GM20000 (cell line): ENCODE measurements at regions not wholly inside any gene's neighbourhood (a gene's known extent, or its start where the extent isn't known, plus 50 kb on each side); places are given as distances from the start of the nearest gene placed in this dataset.
"Not testable (repeated sequence)": the region's sequence is repeated elsewhere in the genome, so short reads cannot be mapped to it uniquely, and the experiment has no call there.

Source experiments
- DNase-seq: peaks from one replicate; pipeline ENCODE4 v3.0.0; 2012; ENCODE audit warnings: low spot score
- TF ChIP-seq, protein P1 (sequence below): IDR thresholded peaks from 2 replicates; pipeline ENCODE4 v1.5.1; 2012; ENCODE audit warnings: mild to moderate bottlenecking, control low read depth; ENCODE audit errors: extremely low read depth, missing control alignments

DNA sequence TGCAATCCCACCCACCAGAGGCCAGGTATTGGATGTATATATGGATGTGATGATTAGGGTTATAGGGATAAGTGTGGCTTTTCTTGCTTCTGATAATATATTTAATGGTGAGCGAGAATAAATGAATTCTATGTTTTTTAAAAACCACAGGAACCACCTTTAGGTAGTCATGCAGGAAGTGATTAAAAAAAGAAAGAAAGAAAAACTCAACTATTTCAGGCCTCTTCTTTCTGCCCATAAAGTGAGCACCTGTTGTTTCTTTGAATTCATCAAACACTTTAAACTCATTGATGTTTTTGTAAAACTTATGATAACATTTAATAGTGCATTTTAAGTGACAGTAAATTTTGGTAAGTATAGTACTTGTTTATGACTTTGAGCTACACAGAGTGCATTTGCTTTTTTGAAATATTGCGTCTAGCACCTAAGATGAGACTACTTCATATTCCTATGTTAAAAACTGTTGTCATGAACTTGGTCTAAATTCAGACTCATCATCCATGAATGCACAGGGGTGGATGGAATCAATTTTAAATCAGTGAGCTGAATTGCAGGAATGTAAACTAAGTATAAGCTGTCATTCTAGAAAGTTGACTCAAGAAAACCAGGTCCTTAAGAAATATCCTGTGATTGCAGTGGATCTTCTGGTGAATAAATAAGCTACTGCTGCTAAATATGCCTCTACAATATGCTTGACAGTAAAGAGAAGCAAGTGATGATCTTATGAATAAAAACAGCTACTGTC is 764.4 kb upstream of the NECTIN3 start:
- TF ChIP-seq, protein P1, sequence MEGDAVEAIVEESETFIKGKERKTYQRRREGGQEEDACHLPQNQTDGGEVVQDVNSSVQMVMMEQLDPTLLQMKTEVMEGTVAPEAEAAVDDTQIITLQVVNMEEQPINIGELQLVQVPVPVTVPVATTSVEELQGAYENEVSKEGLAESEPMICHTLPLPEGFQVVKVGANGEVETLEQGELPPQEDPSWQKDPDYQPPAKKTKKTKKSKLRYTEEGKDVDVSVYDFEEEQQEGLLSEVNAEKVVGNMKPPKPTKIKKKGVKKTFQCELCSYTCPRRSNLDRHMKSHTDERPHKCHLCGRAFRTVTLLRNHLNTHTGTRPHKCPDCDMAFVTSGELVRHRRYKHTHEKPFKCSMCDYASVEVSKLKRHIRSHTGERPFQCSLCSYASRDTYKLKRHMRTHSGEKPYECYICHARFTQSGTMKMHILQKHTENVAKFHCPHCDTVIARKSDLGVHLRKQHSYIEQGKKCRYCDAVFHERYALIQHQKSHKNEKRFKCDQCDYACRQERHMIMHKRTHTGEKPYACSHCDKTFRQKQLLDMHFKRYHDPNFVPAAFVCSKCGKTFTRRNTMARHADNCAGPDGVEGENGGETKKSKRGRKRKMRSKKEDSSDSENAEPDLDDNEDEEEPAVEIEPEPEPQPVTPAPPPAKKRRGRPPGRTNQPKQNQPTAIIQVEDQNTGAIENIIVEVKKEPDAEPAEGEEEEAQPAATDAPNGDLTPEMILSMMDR = no peak
- no peak for DNase-seq

DNA sequence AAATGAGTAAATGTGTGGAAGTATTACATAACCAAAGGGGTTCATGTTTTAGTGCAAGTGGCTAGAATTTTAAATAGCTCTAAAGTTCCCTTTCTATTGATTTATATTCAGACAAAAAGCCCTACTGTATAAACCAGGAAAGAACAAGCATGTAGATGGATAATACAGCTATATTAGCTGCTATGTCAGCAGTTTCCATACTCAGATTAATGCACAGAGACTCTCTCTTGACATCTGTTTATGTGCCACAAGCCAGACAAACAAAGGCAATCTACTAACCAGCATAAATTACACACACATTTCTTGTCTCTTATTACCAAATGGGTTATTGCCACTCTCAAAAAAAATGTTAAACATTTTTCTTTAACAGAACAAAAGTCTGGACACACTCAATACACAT is 760.1 kb upstream of the NECTIN3 start:
- DNase-seq = no peak
- TF ChIP-seq, protein P1 = no peak

DNA sequence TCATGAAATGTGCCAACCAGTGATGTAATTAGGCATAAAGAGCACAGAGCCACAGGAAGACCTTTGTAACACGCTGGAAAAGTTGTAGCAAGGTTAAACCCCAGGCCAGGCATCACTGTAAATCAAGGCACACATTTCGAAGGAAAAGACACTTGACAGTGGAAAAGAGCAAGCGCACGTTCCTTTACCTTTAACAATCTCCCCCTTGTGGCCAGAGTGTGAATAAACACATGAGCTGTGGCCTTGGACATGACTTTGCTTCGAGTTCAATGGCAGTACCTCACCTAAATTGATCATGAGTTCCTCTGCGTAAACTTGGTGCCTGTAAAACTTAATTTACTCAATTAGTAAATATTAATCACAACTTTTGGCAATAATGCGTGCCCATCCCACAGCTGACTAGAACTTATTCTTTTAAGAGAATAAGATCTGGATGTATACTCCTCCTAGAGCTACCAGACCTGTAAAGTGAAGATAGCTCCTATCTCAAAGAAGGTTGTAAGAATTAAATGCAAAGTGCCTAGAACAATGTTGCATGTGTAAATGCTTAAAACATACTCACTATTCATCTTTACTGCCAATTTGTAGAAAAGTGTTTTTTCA is 757.0 kb upstream of the NECTIN3 start:
- TF ChIP-seq, protein P1 = peak; percentile 77
- DNase-seq = peak; percentile 36

DNA sequence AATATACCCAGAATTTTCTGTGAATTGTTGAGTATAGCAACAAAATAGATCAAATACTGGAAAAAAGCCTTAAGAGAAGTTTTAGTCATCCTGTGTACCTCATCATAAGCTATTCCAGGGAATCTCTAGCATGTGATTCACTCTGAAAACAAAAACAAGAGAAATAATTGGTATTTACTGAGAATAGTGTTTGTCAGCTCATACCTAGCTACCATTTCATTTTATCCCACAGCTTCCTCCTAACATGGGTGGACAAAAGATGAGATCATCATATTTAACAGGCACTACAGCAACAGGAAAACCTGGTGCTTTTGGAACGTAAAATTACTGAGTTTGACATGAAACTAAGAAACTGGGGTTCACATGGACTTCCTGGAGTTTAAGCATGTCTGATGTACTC is 753.5 kb upstream of the NECTIN3 start:
- DNase-seq = no peak
- TF ChIP-seq, protein P1 = no peak

DNA sequence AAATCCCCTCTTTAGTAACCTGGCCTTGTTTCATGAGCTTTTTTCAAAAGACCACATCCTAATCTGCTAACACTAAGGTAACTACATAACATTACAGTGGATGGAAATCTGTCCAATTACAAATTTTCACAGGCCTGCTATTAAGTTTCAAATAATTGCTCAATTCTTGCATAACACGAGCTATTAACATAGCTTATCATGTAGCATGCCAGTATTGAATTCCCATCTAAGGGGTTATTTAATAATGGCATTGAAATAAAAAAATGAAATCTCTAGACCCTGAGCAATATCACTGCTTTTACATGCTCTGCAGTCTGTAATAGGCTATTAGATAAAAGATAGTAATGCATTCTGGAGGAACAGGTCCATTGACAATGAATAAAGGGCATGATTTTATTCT is 748.3 kb upstream of the NECTIN3 start:
- DNase-seq = no peak
- TF ChIP-seq, protein P1 = no peak

DNA sequence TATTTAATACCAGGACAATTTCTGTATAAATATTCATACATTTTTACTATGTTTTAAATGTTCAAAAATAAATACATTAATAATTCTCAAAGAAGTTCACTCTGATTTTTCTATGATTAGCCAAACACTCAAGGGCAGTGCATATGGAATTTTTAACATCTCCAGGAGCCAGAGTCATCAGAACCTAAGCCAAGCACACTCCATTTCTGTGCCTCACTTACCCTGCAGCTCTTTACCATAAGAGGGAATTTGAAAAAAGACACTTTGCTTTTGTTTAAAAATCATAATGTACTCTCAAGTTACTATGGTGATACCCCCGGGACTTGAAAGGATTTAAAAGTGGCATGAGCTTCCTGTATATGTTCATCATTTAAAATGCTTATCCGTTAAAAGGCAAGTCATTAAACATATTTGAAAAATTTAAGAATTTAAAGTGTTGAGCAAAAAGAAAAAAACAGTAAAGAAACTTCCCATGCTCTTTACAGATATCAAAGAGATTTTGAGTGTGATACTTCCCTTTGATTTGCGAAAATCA is 747.4 kb upstream of the NECTIN3 start:
- DNase-seq = no peak
- TF ChIP-seq, protein P1 = no peak

DNA sequence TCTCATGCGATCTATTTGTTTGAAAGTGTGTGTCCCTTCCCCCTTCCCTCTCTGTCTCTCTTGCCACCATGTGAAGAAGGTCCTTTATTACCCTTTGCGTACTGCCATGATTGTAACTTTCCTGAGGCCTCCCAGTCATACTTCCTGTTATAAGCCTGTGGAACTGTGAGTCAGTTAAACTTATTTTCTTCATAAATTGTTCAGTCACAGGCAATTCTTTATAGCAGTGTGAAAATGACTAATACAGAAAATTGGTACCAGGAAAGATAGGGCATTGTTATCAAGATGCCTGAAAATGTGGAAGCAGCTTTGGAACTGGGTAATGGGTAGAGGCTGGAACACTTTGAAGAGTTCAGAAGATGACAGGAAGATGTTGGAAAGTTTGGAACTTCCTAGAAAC is 743.7 kb upstream of the NECTIN3 start:
- no peak for DNase-seq
- TF ChIP-seq, protein P1 = no peak

DNA sequence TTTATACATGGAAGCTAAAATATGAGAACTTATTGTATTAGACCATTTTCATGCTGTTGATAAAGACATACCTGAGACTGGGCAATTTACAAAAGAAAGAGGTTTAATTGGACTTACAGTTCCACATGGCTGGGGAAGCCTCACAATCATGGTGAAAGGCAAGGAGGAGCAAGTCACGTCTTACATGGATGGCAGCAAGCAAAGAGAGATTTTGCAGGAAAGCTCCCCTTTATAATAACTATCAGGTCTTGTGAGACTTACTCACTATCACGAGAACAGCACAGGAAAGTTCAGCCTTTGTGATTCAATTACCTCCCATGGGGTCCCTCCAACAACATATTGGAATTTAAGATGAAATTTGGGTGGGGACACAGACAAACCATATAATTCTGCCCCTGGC is 740.1 kb upstream of the NECTIN3 start:
- DNase-seq = not testable (repeated sequence)
